HCT116 (cell line): ENCODE measurements at regions not wholly inside any gene's neighbourhood (a gene's known extent, or its start where the extent isn't known, plus 50 kb on each side); places are given as distances from the start of the nearest gene placed in this dataset.

ENCODE experiments used
- EZH2 ChIP-seq: fragments of 200-600 bp; sonication (generic); IDR thresholded peaks from 2 replicates; pipeline ENCODE4 v1.6.1; 2017; ENCODE audit warnings: antibody characterized with exemption, mixed run types
- POLR2A ChIP-seq: IDR thresholded peaks from 2 replicates; pipeline ENCODE4 v1.7.0; 2011; ENCODE audit warnings: borderline replicate concordance; ENCODE audit not compliant: insufficient read depth, insufficient read length; ENCODE audit errors: extremely low read depth
- POLR2AphosphoS5 ChIP-seq: IDR thresholded peaks from 2 replicates; pipeline ENCODE4 v1.6.1; 2011; ENCODE audit warnings: mild to moderate bottlenecking, low read depth, low read length, moderate library complexity
- REST ChIP-seq: IDR thresholded peaks from 2 replicates; pipeline ENCODE4 v1.6.1; 2012; ENCODE audit warnings: low read depth
- SRF ChIP-seq: IDR thresholded peaks from 2 replicates; pipeline ENCODE4 v1.6.1; 2012; ENCODE audit warnings: low read depth
- TF ChIP-seq, protein P1 (sequence below), 3 experiments: fragments of 200-600 bp in 1 of 3; sonication (generic) in 1 of 3; IDR thresholded peaks in 2 of 3; conservative IDR thresholded peaks in 1 of 3; 2 replicates each; pipeline ENCODE4 v1.5.1; 2012 to 2017; ENCODE audit warnings: low read depth in 2 of 3, low read length in 2 of 3, antibody characterized with exemption in 1 of 3, borderline replicate concordance in 1 of 3, control low read depth in 1 of 3, mild to moderate bottlenecking in 1 of 3, mixed read lengths in 1 of 3, mixed run types in 1 of 3, moderate library complexity in 1 of 3; ENCODE audit not compliant: insufficient read depth in 1 of 3

DNA sequence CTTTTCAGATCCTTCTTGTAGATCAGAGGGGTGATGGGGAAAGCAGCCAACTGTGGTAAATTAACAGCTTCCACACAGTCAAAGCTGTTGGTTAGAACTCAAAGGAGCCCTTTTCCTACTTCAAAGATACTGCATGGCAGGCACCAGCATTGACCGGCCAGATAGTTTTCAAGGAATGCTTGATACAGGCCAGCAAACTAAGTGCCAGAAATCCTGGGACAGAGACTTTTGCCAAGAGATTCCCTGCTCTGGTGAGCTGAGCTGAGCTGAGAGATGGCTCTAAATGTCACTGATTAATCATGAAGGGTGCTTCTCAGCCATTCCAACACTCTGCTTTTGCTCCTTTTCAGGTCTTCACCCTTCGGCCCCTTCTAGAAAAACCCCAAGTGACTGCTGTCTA, 131.6 kb upstream of the MED14 start:
- TF ChIP-seq EZH2, result no peak
- TF ChIP-seq POLR2AphosphoS5, result no peak
- TF ChIP-seq SRF, result no peak
- TF ChIP-seq, protein P1, sequence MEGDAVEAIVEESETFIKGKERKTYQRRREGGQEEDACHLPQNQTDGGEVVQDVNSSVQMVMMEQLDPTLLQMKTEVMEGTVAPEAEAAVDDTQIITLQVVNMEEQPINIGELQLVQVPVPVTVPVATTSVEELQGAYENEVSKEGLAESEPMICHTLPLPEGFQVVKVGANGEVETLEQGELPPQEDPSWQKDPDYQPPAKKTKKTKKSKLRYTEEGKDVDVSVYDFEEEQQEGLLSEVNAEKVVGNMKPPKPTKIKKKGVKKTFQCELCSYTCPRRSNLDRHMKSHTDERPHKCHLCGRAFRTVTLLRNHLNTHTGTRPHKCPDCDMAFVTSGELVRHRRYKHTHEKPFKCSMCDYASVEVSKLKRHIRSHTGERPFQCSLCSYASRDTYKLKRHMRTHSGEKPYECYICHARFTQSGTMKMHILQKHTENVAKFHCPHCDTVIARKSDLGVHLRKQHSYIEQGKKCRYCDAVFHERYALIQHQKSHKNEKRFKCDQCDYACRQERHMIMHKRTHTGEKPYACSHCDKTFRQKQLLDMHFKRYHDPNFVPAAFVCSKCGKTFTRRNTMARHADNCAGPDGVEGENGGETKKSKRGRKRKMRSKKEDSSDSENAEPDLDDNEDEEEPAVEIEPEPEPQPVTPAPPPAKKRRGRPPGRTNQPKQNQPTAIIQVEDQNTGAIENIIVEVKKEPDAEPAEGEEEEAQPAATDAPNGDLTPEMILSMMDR (IDR thresholded peaks at IDR 0.05 in 2 of 3, conservative IDR thresholded peaks at IDR 0.05 in 1 of 3; ENCODE audit: borderline replicate concordance in 1 of 3, insufficient read depth in 1 of 3, low read depth in 2 of 3, low read length in 2 of 3), result no peak
- TF ChIP-seq REST, result no peak
- no peak for TF ChIP-seq POLR2A
